SK-N-SH (cell line): ENCODE measurements at regions not wholly inside any gene's neighbourhood (a gene's known extent, or its start where the extent isn't known, plus 50 kb on each side); places are given as distances from the start of the nearest gene placed in this dataset.

ENCODE experiments used
- CTCF ChIA-PET: fragments of 300-600, 350-600 bp; formaldehyde crosslinking; extraction: SDS; loops from one replicate; lab custom pipeline; 2021; lab: Yijun Ruan, JAX
- POLR2A ChIA-PET: fragments of 350-600 bp; sonication (Branson Sonifier 250); formaldehyde crosslinking; extraction: SDS; loops from one replicate; lab custom pipeline; 2020; ENCODE audit warnings: antibody characterized with exemption, inconsistent platforms; lab: Yijun Ruan, JAX
- DNase-seq: peaks from one replicate; pipeline ENCODE4 v3.0.0; 2012
- H2AFZ ChIP-seq: fragments of 200-600 bp; sonication (generic); 2 replicates; pipeline ENCODE4 v1.8.1; 2016; ENCODE audit warnings: antibody characterized with exemption, mild to moderate bottlenecking, low read depth
- H3F3A ChIP-seq: fragments of 200-600 bp; sonication (generic); replicated peaks from 2 replicates; pipeline ENCODE3; 2016; ENCODE audit warnings: antibody characterized with exemption, mild to moderate bottlenecking; ENCODE audit not compliant: insufficient read depth
- H3K27ac ChIP-seq, 2 experiments: fragments of 200-500 bp in 1 of 2; fragments of 200-600 bp in 1 of 2; sonication (Bioruptor generic) in 1 of 2; sonication (generic), shearing (Covaris generic) in 1 of 2; 2 replicates each; pipeline versions ENCODE4 v1.5.1 to v1.6.1; 2014 to 2016; ENCODE audit warnings: low read depth in 2 of 2, inconsistent platforms in 1 of 2, low read length in 1 of 2, mild to moderate bottlenecking in 1 of 2, mixed read lengths in 1 of 2
- H3K27me3 ChIP-seq: fragments of 200-600 bp; sonication (generic), shearing (Covaris generic); 2 replicates; pipeline ENCODE4 v1.6.1; 2016; ENCODE audit warnings: mixed run types; ENCODE audit not compliant: insufficient read depth
- H3K36me3 ChIP-seq, 2 experiments: fragments of 200-500 bp in 1 of 2; fragments of 200-600 bp in 1 of 2; sonication (Bioruptor generic) in 1 of 2; sonication (generic) in 1 of 2; replicated peaks in 1 of 2; 2 replicates each; pipeline versions ENCODE3 to v1.5.1; 2014 to 2016; ENCODE audit warnings: low read length in 1 of 2, mild to moderate bottlenecking in 1 of 2; ENCODE audit not compliant: insufficient read depth in 2 of 2, control insufficient read depth in 1 of 2
- H3K4me1 ChIP-seq, 2 experiments: fragments of 200-500 bp in 1 of 2; fragments of 200-600 bp in 1 of 2; sonication (Bioruptor generic) in 1 of 2; sonication (generic), shearing (Covaris generic) in 1 of 2; 2 replicates each; pipeline versions ENCODE4 v1.5.1 to v1.6.1; 2014 to 2016; ENCODE audit warnings: low read depth in 1 of 2, low read length in 1 of 2, mixed run types in 1 of 2; ENCODE audit not compliant: insufficient read depth in 2 of 2, control insufficient read depth in 1 of 2
- H3K4me2 ChIP-seq: fragments of 200-600 bp; sonication (generic), shearing (Covaris generic); 2 replicates; pipeline ENCODE4 v1.6.1; 2017; ENCODE audit warnings: mixed run types
- H3K4me3 ChIP-seq, 2 experiments: fragments of 200-500 bp in 1 of 2; fragments of 200-600 bp in 1 of 2; sonication (Bioruptor generic) in 1 of 2; sonication (generic), shearing (Covaris generic) in 1 of 2; 2 replicates each; pipeline versions ENCODE4 v1.5.1 to v1.8.1; 2014 to 2016; ENCODE audit warnings: low read depth in 2 of 2, inconsistent platforms in 1 of 2, low read length in 1 of 2, mild to moderate bottlenecking in 1 of 2, mixed read lengths in 1 of 2, moderate library complexity in 1 of 2
- H3K79me2 ChIP-seq: fragments of 200-600 bp; sonication (generic); 2 replicates; pipeline ENCODE4 v1.8.1; 2017; ENCODE audit warnings: mild to moderate bottlenecking; ENCODE audit not compliant: insufficient read depth
- H3K9ac ChIP-seq: fragments of 200-600 bp; sonication (generic); 2 replicates; pipeline ENCODE4 v1.6.1; 2017; ENCODE audit warnings: mixed run types
- H3K9me2 ChIP-seq: fragments of 200-600 bp; sonication (generic); 2 replicates; pipeline ENCODE4 v1.6.1; 2017; ENCODE audit warnings: mixed run types
- H3K9me3 ChIP-seq: fragments of 200-600 bp; sonication (generic); 2 replicates; pipeline ENCODE4 v1.6.1; 2017; ENCODE audit warnings: mixed run types, mild to moderate bottlenecking, moderate library complexity
- H4K20me1 ChIP-seq: fragments of 200-600 bp; sonication (generic); 2 replicates; pipeline ENCODE4 v1.6.1; 2017; ENCODE audit warnings: mild to moderate bottlenecking, mixed run types; ENCODE audit not compliant: insufficient read depth
- CHD2 ChIP-seq: fragments of 150-350 bp; IDR thresholded peaks from 2 replicates; pipeline ENCODE4 v1.6.1; 2018; ENCODE audit warnings: low read length; ENCODE audit not compliant: partially characterized antibody
- CTCF ChIP-seq: fragments of 200-600 bp; sonication (generic); IDR thresholded peaks from 2 replicates; pipeline ENCODE4 v1.6.1; 2017; ENCODE audit warnings: antibody characterized with exemption, mild to moderate bottlenecking, moderate library complexity
- EZH2phosphoT487 ChIP-seq: fragments of 200-600 bp; sonication (generic); IDR thresholded peaks from 2 replicates; pipeline ENCODE4 v1.6.1; 2017; ENCODE audit warnings: low read depth, mixed run types, mild to moderate bottlenecking, antibody characterized with exemption, moderate library complexity, borderline replicate concordance
- FOSL2 ChIP-seq: IDR thresholded peaks from 2 replicates; pipeline ENCODE4 v1.4.0; 2012; ENCODE audit warnings: low read depth, mild to moderate bottlenecking, moderate library complexity, borderline replicate concordance
- FOXJ3 ChIP-seq: sonication (generic); formaldehyde crosslinking; IDR thresholded peaks from 2 replicates; pipeline ENCODE4 v1.5.1; 2020; ENCODE audit warnings: mild to moderate bottlenecking, missing genetic modification reagents
- GATA2 ChIP-seq: sonication (generic); formaldehyde crosslinking; IDR thresholded peaks from 2 replicates; pipeline ENCODE4 v1.5.0; 2020; ENCODE audit warnings: mild to moderate bottlenecking, missing genetic modification reagents
- NFIC ChIP-seq: IDR thresholded peaks from 2 replicates; pipeline ENCODE4 v1.4.0; 2012; ENCODE audit warnings: borderline replicate concordance
- NRF1 ChIP-seq: IDR thresholded peaks from 2 replicates; pipeline ENCODE4 v1.6.1; 2012; ENCODE audit warnings: low read depth, mild to moderate bottlenecking, low read length
- POLR2AphosphoS5 ChIP-seq: IDR thresholded peaks from 2 replicates; pipeline ENCODE4 v1.6.1; 2012; ENCODE audit warnings: low read depth, low read length
- RAD21 ChIP-seq: IDR thresholded peaks from 2 replicates; pipeline ENCODE4 v1.6.1; 2012; ENCODE audit warnings: mild to moderate bottlenecking, low read length
- RCOR1 ChIP-seq: fragments of 150-350 bp; IDR thresholded peaks from 2 replicates; pipeline ENCODE4 v1.6.1; 2017; ENCODE audit warnings: antibody characterized with exemption, low read length
- SMC3 ChIP-seq: IDR thresholded peaks from 2 replicates; pipeline ENCODE4 v1.6.1; 2012; ENCODE audit warnings: low read depth, low read length, improper control_type of control experiment
- TAF1 ChIP-seq: IDR thresholded peaks from 2 replicates; pipeline ENCODE4 v1.6.1; 2012; ENCODE audit warnings: low read depth, mild to moderate bottlenecking, low read length, moderate library complexity, borderline replicate concordance
- TCF12 ChIP-seq: IDR thresholded peaks from 2 replicates; pipeline ENCODE4 v1.4.0; 2012
- YY1 ChIP-seq: IDR thresholded peaks from 2 replicates; pipeline ENCODE4 v1.4.0; 2012; ENCODE audit warnings: low read depth, mild to moderate bottlenecking
- WGBS: methylation state at CpG from one replicate; pipeline ENCODE4 v1.1.6; 2017; ENCODE audit warnings: low lambda C conversion rate; 5-methylcytosine and 5-hydroxymethylcytosine counted together
- TF ChIP-seq, protein P1 (sequence below): IDR thresholded peaks from 2 replicates; pipeline ENCODE4 v1.4.0; 2012; ENCODE audit warnings: low read depth, borderline replicate concordance
- TF ChIP-seq, protein P2 (sequence below): fragments of 150-350 bp; IDR thresholded peaks from 2 replicates; pipeline ENCODE4 v1.6.1; 2016; ENCODE audit warnings: mild to moderate bottlenecking, low read depth, low read length

- H2AFZ ChIP-seq: peak overlapping the region; percentile 93
- H3K79me2 ChIP-seq: no peaks in the 10 kb centered on the region
- WGBS: 41% methylated on average over 9 of the region's 9 CpGs
- peak overlapping the region; percentile 6; the same call in 1 of the 2 replicates for H3K4me2 ChIP-seq
- DNase-seq: peak; percentile 46
- H3K27ac ChIP-seq: peak overlapping the region; percentile 58 to 67
- peaks cover 2 to 5% of the 10 kb centered on the region in 2 experiments for H3K36me3 ChIP-seq
- no peaks in the 10 kb centered on the region for H3K9me3 ChIP-seq
- H3K4me1 ChIP-seq: peaks cover 3 to 13% of the 10 kb centered on the region in 2 experiments; a peak in 3 of 4 replicates
- TF ChIP-seq, protein P1, sequence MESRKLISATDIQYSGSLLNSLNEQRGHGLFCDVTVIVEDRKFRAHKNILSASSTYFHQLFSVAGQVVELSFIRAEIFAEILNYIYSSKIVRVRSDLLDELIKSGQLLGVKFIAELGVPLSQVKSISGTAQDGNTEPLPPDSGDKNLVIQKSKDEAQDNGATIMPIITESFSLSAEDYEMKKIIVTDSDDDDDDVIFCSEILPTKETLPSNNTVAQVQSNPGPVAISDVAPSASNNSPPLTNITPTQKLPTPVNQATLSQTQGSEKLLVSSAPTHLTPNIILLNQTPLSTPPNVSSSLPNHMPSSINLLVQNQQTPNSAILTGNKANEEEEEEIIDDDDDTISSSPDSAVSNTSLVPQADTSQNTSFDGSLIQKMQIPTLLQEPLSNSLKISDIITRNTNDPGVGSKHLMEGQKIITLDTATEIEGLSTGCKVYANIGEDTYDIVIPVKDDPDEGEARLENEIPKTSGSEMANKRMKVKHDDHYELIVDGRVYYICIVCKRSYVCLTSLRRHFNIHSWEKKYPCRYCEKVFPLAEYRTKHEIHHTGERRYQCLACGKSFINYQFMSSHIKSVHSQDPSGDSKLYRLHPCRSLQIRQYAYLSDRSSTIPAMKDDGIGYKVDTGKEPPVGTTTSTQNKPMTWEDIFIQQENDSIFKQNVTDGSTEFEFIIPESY: no peak
- TF ChIP-seq RAD21 (peak; percentile 87), SMC3 (peak; percentile 83), YY1 (peak; percentile 60; the same call in 1 of the 2 replicates), CHD2 (peak; percentile 52), FOSL2 (no peak), CTCF (peak; percentile 75)
- TF ChIP-seq, all 33 proteins: peak for 5
- peak overlapping the region; percentile 7; the same call in 1 of the 2 replicates for H3K9ac ChIP-seq
- H3K4me3 ChIP-seq: no peak overlapping the region; a peak in 1 of 4 replicates
- no peaks in the 10 kb centered on the region for H3K27me3 ChIP-seq
- peaks cover 15% of the 10 kb centered on the region for H3F3A ChIP-seq
- no peaks in the 10 kb centered on the region for H4K20me1 ChIP-seq
- ChIA-PET CTCF (interaction anchor here (0.7 to 7.2 kb wide), 19 partner anchors 26 to 1193 kb away, joined by 3 to 90 read pairs (median 4); partner anchors contain the start of gene NFE2L2), POLR2A (interaction anchor here (0.6 kb wide), 1 partner anchor 168 kb away, joined by 3 read pairs; no protein-coding TSS in a partner anchor)
- H3K9me2 ChIP-seq: no peaks in the 10 kb centered on the region
These were observed 60.3 kb upstream of the AGPS start for GRCh38 chr2:177332026-177332991.

DNA sequence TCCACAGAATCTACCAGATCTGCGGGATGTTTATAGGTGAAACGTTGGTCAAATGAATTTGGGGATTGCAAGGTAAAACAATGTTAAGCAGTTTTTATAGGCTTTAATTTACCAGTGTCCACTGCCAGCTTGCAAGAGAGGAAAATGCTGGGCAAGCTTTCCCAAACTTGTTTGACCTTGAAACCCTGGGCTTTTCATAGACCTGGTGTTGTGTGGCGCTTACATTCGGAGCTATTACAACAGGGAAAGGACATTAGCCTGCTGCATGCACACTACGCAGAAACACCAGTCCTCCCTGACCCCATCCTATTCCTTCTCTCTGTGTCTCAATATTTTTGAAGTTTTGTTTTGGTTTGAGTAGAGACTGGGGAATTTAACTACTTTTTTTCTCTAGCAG is 59.6 kb upstream of the AGPS start:
- H3K9me3 ChIP-seq: no peaks in the 10 kb centered on the region
- H3K9me2 ChIP-seq: no peaks in the 10 kb centered on the region
- ChIA-PET CTCF (interaction anchor here (0.7 to 7.2 kb wide), 21 partner anchors 26 to 1194 kb away, joined by 3 to 90 read pairs (median 4); partner anchors contain the start of gene NFE2L2), POLR2A (interaction anchor here (0.5 to 0.6 kb wide), 2 partner anchors 67 to 168 kb away, joined by 3 to 4 read pairs; no protein-coding TSS in a partner anchor)
- H3K79me2 ChIP-seq: no peaks in the 10 kb centered on the region
- peak overlapping the region; percentile 93 for H2AFZ ChIP-seq
- peak overlapping the region; percentile 8; the same call in 1 of the 2 replicates for H3K9ac ChIP-seq
- H3K36me3 ChIP-seq: peaks cover 4 to 5% of the 10 kb centered on the region in 2 experiments
- H3F3A ChIP-seq: peaks cover 15% of the 10 kb centered on the region
- WGBS: 47% methylated on average over 5 of the region's 5 CpGs
- peak overlapping the region; percentile 58 to 67 for H3K27ac ChIP-seq
- H3K4me2 ChIP-seq: 0 out of 2 replicates have a peak overlapping the region, but pooled peaks have one; percentile 6
- no peak overlapping the region for H3K4me3 ChIP-seq
- no peak for DNase-seq
- peaks cover 3 to 17% of the 10 kb centered on the region in 2 experiments; a peak in 3 of 4 replicates for H3K4me1 ChIP-seq
- H4K20me1 ChIP-seq: no peaks in the 10 kb centered on the region
- no peaks in the 10 kb centered on the region for H3K27me3 ChIP-seq
- TF ChIP-seq TCF12: no peak
- TF ChIP-seq CTCF: no peak
- TF ChIP-seq YY1: no peak
- no peak for TF ChIP-seq EZH2phosphoT487
- no peak for TF ChIP-seq RCOR1
- TF ChIP-seq NRF1: no peak
- TF ChIP-seq FOXJ3 (CRISPR knock-in tag): no peak
- no peak for TF ChIP-seq TAF1
- no peak for TF ChIP-seq POLR2AphosphoS5
- TF ChIP-seq FOSL2: no peak
- TF ChIP-seq, protein P2, sequence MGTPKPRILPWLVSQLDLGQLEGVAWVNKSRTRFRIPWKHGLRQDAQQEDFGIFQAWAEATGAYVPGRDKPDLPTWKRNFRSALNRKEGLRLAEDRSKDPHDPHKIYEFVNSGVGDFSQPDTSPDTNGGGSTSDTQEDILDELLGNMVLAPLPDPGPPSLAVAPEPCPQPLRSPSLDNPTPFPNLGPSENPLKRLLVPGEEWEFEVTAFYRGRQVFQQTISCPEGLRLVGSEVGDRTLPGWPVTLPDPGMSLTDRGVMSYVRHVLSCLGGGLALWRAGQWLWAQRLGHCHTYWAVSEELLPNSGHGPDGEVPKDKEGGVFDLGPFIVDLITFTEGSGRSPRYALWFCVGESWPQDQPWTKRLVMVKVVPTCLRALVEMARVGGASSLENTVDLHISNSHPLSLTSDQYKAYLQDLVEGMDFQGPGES: no peak
- no peak for TF ChIP-seq GATA2 (CRISPR knock-in tag)
- TF ChIP-seq NFIC: no peak
- no peak for TF ChIP-seq RAD21
